ENCODE measurements at regions not wholly inside any gene's neighbourhood (a gene's known extent, or its start where the extent isn't known, plus 50 kb on each side); places are given as distances from the start of the nearest gene placed in this dataset.

DNA sequence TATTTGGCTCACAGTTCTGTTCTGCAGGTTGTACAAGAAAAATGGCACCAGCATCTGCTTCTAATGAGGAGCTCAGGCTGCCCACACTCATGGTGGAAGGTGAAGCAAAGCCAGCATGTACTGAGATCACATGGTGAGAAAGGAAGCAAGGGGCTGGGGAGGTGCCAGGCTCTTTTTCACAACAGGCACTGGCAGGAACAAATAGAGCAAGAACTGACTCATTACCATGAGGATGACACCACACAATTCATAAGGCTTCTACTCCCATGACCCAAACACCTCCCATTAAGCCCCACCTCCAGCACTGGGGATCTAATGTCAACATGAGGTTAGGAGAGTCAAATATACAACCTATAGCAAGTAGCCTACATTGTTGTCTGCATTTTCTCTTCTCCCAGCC is 522.6 kb downstream of the RFC3 start:
- no peak for DNase-seq

- DNase-seq, result no peak
Measured at GRCh38 chr13:34343413-34343940, 525.5 kb downstream of the RFC3 start.

GRCh38 chr13:34344816-34345215 is 526.9 kb downstream of the RFC3 start:
- no peak for DNase-seq

- DNase-seq, result no peak
Measured at GRCh38 chr13:34345258-34345965, 527.5 kb downstream of the RFC3 start.

- no peak for DNase-seq
Measured at GRCh38 chr13:34346626-34347025, 528.7 kb downstream of the RFC3 start.

DNA sequence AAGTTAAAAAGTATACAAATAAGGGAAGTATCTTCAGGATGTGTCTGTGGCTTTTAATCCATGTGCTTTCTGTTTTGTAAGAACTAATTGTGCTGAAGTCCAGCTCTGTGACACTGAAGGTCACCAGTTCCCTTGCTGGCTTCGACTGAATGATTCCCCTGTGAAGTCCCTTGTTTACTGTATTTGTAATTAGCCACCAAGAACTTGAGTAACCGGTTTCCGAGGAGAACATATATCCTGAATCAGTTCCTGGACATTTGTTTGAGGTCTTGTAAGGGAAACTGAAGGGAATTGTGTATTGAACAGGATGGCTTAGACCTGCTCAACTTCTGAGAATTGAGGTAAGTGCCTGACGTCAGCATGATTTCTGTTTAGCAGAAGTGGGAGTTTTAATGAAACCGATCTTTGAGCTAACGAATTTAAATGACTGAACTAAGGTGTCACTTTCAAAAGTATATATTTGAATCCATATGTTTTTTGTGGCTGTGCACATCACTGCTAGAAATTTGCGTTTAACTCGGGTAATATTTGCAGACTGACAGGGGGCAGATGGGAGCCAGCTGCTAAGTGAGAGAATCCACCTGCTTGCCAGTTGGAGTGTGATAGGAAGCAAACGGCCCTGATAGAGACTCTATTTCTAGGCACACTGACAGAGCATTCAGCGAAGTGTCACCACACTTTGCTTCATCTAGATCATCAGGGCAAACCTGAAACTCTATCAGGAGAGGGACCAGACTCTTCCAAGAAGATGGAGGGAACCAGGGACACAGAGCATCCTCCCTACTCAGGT is 530.0 kb downstream of the RFC3 start:
- DNase-seq, result no peak

GRCh38 chr13:34349091-34349722 is 531.3 kb downstream of the RFC3 start:
- DNase-seq, result no peak

- DNase-seq, result no peak
Measured at GRCh38 chr13:34350671-34351070, 532.7 kb downstream of the RFC3 start.

GRCh38 chr13:34351134-34351533 is 533.2 kb downstream of the RFC3 start:
- no peak for DNase-seq

- DNase-seq, result no peak
Measured at GRCh38 chr13:34352958-34353357, 535.0 kb downstream of the RFC3 start.

DNA sequence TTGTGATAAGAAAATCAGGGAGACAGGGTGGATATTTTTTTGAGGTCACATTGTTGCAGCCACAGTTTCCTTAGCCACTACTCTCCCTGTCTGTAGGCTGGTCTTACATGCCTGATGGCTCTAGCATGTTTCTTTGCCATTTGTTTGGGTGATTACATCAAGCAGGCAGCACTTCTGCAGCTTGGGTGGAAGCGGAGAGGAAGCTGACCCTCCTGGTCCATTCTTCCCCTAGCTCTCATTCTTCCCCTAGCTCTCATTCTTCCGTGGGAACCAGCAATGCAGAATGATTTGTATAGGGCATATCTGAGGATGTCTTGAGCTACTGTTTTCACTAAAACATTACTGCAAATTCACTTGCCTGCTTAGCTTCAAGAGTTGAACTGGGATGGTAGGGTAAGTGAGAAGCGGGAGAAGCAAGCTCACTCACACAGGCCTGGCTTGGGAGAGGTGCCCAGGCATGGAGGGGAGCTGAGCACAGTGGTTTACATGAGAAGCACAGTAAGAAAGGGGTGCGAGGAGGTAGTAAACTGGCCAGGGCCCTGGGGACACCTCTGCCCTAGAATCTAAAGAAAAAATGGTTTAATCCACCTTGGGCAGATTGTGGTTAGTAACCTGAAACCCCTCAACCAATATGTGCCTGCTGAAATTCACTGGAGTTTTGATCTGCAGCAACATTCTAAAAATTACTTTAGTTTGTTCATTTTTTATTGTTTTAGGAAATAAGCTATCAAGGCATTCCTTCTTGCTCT is 538.9 kb downstream of the RFC3 start:
- DNase-seq, result no peak

DNA sequence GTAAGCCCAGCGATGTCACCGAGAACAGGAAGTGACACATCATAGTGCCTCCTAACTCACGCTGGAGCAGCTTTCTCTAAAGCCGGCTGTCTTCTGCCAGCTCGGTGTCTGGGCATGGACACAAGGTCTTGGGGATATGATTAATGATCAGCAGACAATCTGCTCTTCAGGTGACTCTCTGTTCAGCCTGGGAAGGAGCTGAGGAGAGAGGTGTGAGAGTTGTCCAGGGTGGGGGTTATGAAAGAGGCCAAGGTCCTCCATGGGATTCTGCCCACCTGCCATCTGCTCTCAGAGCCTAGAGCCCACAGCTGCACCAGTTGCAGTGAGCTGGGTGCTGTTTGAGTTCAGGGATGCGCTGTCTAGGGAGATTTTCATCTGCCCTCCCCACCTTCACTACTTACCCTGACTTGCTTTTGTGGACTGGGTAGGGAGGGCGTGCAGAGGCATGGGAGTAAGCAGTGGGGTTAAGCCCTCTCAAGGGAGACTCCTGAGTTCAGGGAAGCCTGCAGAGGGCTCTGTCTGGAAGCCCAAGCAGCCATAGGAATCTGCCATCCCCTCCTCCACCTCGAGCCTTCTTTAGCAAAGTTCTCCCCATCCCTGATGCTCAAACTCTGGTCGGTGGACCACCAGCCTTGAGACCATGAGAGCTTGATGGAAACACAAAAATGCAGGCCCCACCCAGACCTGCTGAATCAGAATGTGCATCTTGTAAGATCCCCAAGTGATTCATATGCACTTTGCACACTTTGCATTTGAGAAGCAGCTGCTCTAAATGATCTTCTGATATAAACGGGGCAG is 539.7 kb downstream of the RFC3 start:
- no peak for DNase-seq

- DNase-seq, result no peak
Measured at GRCh38 chr13:34358811-34359513, 541.0 kb downstream of the RFC3 start.

DNA sequence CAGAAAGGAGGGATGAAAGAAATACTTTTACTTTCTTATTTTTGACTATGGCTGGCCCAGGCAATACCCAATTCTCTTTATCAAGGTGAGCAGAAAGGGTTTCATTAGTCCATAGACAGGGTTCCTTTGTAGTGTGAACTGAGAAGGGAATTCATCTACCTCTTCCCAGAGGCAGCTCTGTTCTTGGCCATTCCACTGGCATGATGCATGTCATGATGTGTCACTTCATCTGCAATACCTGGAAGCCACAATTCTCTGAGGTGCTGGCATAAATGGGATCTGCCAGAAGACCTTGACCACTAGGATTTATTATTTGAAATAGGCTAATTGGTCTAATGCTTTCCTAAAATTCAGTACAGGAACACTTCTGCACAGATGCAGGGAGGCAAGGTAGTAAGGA is 542.8 kb downstream of the RFC3 start:
- DNase-seq, result no peak

GRCh38 chr13:34361560-34361959 is 543.6 kb downstream of the RFC3 start:
- no peak for DNase-seq

DNA sequence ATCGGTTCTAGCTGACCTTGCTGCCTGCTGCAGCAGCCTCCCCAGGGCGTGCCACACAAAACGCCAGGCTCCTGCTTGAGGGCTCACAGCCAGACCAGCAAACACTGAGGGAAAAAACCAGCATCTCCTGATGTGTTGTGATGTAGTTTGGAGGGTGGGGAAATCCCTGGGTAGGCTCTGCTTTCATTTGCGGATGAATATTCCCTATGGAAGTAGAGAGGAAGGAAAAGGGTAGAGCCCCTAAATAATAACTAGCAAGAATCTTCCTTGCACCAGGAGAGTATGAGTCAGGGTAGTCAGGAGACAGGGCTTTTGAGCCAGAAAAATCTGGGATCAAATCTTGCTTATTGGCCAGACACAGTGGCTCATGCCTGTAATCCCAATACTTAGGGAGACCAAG is 545.3 kb downstream of the RFC3 start:
- DNase-seq, result no peak

GRCh38 chr13:34364633-34365032 is 546.7 kb downstream of the RFC3 start:
- DNase-seq, result no peak

- DNase-seq, result no peak
Measured at GRCh38 chr13:34369931-34370330, 552.0 kb downstream of the RFC3 start.

- DNase-seq, result no peak
Measured at GRCh38 chr13:34371108-34371507, 553.2 kb downstream of the RFC3 start.

- no peak for DNase-seq
Measured at GRCh38 chr13:34371645-34372395, 553.9 kb downstream of the RFC3 start.

GRCh38 chr13:34372581-34372980 is 554.6 kb downstream of the RFC3 start:
- DNase-seq, result no peak

Measured in NCI-H1105 (cell line).